ENCODE measurements at regions not wholly inside any gene's neighbourhood (a gene's known extent, or its start where the extent isn't known, plus 50 kb on each side); places are given as distances from the start of the nearest gene placed in this dataset.

GRCh38 chr1:214976665-214977064 lies 105.9 kb upstream of the KCNK2 start:
- no peak for TF ChIP-seq CTCF (IDR thresholded peaks at IDR 0.05)
- TF ChIP-seq POLR2A (IDR thresholded peaks at IDR 0.05), result no peak

Data from heart left ventricle (tissue), 13 donors.